DMS79 (cell line): ENCODE measurements at regions not wholly inside any gene's neighbourhood (a gene's known extent, or its start where the extent isn't known, plus 50 kb on each side); places are given as distances from the start of the nearest gene placed in this dataset.
"Not testable (repeated sequence)": the region's sequence is repeated elsewhere in the genome, so short reads cannot be mapped to it uniquely, and the experiment has no call there.

Experiments used
- DNase-seq: peaks from one replicate; lab custom pipeline; 2025; lab: John Stamatoyannopoulos, UW

DNA sequence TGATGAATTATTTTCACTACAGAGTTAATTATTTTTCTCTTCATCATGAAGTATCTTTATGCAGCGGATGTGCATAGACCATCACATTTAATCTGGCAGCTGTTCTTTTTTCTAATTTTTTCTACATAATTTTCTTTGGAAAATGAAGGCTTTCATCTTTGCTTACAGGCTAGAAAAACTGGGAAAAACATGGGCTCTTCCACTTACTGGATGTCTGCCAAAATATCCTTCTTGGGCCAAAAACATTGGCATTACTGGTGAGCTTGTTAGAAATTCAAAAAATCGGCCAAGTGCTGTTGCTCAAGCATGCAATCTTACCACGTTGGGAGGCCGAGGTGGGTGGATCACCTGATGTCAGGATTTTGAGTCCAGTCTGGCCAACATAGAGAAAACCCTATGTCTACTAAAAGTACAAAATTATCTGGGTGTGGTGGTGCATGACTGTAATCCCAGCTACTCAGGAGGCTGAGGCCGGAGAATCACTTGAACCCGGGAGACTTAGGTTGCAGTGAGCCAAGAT, 176.8 kb downstream of the ZNF737 start:
- no peak for DNase-seq

DNA sequence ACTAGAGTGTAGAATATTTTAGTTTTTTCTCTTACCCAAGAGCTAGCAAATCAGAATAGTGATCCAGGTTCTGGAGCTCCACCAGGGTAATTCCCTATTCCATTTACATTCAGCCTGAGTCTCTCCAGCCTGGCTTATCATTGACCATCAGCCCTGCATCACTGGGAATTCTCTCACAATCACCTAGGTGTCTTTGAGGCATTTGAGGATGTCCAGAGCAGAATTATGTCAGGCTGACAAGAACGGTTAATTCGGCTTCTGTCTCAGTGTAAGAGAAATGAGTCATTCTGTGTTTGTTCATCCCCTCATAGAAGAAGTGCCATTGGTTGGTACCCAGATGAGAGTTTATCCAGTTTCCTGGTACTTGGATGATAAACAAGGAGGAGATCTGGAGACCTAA, 180.5 kb downstream of the ZNF737 start:
- DNase-seq = no peak

DNA sequence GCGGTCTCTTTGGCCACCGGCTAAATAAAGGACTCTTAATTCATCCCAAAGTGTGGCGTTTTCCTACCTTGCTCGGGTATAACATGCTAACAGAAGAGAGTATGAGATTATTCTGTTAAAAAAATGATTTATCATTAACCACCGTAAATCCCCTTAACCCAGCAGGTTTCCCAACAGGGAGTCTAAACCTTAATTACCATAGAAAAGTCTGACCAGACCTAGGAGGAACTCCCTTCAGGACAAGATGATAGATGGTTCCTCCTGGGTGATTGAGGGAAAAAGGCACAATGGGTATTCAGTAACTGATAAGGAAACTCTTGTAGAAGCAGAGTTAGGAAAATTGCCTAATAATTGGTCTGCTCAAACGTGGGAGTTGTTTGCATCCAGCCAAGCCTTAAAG, 193.7 kb downstream of the ZNF737 start:
- DNase-seq = no peak

DNA sequence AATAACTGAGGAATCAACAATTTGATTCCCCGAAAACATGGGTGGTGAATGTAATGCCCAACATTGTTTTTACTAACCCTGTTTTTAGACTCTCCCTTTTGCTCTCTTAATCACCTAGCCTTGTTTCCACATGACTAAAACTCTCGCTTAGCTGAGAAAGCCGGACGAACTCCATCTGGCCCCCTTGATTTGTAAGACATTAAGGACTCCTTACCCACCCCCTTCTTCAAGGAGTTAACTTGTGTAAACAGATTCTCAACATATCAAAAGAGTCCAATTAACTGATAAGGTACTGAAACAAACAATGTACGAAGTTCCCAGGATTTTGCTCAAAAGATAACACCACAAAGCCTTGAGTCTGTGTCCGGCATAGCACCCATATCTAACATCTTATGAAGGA, 194.3 kb downstream of the ZNF737 start:
- DNase-seq = not testable (repeated sequence)

DNA sequence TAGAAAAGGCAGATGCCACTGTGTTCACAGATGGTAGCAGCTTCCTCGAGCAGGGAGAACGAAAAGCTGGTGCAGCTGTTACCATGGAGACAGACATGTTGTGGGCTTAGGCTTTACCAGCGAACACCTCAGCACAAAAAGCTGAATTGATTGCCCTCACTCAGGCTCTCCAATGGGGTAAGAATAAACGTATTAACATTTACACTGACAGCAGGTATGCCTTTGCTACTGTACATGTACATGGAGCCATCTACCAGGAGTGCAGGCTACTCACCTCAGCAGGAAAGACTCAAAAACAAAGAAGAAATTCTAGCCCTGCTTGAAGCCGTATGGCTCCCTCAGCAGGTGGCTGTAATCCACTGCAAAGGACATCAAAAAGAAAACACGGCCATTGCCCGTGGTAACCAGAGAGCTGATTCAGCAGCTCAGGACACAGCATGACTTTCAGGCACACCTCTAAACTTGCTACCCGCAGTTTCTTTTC, 197.7 kb downstream of the ZNF737 start:
- DNase-seq = peak; percentile 11

DNA sequence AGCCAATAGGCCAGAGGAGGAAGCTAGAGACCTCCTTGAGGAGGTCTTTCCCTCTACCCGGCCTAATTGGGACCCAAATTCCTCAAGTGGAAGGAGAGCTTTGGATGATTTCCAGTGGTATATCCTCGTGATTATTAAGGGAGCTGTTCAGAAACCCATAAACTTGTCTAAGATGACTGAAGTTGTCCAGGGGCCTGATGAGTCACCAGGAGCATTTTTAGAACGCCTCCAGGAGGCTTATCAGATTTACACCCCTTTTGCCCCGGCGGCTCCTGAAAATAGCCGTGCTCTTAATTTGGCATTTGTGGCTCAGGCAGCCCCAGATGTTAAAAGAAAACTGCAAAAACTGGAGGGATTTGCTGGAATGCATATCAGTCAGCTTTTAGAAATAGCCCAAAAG, 198.1 kb downstream of the ZNF486 start:
- DNase-seq = no peak

DNA sequence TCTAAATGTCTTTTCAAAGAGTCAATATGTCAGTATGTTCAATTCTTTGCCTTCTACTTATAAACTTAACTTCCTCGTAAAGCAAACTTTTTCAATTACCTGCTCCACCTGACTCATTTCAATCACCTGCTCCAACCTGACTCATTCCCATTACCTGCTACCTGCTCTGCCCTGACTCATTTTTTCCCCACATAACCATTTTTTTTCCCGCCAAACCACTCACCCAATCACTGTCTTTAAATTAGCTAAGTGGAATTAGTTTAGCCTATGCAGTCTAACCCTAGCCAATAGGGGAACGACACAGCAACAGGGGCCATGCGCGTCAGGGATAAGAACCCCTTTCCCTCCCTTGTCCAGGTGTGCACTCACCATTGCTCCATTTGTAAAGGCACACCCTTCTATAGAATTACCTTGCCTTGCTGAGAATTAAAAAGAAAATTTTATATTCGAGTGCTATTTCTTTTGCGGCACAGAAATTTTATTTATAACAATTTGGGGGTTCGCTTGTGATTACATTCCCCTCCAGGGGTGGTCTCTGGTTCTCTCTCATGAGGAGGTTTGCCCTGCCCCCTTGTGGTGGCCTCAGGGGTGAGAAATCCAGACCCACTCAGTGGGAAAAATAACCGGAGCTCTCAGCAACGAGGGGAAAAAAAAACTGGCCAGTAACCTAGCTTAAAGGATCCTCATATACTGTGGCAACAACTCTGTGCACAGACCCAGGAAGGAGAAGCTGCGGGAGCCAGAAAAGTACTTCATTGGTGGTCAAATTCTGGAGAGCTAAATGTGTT, 193.1 kb downstream of the ZNF486 start:
- no peak for DNase-seq

DNA sequence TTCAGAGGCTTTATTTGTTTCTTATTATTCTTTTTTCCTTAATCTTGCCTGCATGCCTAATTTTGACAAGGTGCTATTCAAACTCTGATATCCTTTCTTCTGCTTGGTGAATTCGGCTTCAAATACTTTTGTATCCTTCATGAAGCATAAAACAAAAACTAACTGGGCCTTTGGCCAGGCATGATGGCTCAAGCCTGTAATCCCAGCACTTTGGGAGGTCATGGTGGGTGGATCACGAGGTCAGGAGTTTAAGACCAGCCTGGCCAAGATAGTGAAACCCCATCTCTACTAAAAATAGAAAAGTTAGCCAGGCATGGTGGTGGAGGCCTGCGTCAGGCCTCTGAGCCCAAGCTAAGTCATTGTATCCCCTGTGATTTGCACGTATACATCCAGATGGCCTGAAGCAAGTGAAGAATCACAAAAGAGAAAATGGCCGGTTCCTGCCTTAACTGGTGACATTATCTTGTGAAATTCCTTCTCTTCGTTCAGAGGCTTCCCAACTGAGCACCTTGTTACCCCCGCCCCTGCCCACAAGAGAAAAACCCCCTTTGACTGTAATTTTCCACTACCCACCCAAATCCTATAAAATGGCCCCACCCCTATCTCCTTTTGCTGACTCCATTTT, 191.9 kb downstream of the ZNF486 start:
- not testable (repeated sequence) for DNase-seq

DNA sequence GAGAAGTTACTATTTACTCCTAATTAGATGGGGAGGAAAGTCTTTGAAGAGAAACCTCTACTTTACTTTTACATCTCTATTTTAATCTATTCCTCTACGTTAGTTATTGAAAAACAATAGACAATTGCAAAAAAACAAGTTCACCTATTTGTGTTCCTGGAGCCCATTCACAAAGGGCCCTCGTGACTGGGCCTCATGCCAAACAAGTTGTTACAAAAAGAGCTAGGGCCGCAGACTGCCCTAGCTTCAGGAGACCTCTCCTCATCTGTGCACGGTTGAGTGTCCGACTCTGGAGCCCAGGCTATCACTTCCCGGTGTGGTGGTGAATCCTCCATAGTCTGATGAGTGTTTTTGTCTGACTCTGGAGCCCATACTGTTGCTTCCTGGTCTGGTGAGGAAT, 190.9 kb downstream of the ZNF486 start:
- DNase-seq = no peak

DNA sequence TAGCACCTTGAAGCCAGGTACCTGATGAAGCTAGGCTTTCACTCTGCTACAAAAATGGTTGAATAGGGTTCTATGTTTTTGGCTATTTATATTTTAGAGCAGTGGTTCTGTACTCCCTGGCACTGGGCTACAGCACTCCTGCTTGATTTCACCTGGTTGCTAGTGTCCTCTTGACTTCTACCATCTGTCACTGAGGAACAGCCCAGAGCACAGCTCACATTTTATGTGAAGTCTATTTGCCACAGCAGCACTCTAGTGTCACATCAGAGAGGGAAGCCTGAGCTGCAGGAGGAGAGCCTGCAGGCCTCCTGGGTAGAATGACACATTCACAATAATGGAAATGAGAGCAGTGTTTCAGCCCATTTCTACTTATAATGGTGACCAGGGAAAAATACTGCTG, 184.2 kb downstream of the ZNF486 start:
- DNase-seq = no peak

DNA sequence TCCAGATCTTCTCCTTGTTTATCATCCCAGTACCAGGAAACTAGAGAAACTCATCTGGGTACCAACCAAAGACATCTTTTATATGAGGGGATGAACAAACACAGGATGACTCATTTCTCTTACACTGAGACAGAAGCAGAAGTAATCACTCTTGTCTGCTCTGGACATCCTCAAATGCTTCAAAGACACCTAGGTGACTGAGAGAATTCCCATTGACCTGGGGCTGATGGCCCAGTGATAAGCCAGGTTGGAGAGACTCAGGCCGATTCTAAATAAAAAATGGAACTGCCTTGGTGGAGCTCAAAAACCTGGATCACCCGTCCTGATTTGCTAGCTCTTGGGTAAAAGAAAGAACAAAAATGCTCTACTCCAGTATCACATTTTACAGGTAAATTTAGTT, 182.2 kb downstream of the ZNF486 start:
- DNase-seq = no peak

DNA sequence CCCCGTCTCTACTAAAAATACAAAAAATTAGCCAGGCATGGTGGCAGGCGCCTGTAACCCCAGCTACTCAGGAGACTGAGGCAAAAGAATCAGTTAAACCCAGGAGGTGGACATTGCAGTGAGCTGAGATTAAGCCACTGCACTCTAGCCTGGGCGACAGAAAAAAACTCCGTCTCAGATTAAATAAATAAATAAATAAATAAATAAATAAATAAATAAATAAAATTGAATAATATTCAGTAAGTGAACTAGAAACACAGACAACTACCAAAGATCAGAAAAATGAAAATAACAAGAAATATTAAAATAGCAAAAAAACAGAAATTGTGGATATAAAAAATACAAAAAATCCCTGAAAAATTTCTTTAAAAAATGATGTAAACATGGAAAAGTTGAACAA, 172.4 kb downstream of the ZNF486 start:
- no peak for DNase-seq

DNA sequence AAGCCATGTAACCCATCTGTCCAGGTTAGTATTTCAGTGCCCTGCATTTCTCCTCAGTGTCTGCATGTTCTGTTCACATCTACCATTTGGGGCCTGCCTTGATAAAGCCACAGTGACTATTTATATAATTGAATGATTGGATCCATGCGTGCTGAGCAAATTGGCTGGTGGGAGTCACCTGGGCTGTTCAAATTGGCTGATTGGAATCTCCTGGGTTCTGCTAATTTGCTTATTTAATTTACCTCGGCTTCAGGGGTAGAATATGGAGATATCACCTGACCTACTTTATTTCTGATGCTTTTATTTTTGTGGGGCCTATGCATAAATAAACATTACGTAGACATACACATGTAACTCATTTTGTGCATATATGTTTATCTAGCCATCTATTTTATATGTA, 167.7 kb downstream of the ZNF486 start:
- DNase-seq = no peak

DNA sequence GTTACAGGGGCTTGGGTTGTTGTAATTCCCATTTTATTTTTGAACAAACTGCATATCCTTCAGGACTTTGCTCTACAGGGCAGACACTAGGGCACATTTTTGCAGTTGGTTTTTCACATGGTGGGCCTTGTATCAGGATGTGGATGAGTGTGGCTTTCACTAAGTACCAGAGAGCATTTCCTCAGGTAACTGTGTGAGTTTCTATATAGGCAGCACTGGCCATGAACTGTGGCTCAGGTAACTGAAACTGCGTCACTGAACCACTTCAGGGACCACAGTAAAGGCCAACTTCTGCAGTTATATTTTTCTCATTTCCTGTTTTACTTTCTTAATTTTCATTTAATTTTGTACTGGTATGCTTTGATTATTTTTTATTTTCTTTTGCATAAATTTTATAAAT, 166.5 kb downstream of the ZNF486 start:
- no peak for DNase-seq

DNA sequence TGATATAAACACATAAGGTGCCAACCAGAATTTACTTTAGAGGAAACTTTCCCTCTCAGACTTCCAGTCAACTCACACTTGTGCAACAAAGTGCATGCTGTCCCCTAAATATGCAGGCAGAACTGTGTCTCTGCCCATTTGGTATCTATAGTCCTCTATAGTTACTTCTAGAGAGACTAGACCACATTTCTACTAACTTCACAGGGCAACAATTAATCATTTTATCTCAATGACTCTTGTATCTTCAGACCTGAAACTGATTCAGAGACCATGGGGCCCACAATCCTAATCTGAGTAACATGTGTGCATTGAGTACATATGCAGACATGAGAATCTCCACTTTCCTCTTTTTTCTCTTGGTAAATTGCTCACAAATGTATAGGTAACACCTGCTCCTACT, 158.1 kb downstream of the ZNF486 start:
- DNase-seq = no peak

DNA sequence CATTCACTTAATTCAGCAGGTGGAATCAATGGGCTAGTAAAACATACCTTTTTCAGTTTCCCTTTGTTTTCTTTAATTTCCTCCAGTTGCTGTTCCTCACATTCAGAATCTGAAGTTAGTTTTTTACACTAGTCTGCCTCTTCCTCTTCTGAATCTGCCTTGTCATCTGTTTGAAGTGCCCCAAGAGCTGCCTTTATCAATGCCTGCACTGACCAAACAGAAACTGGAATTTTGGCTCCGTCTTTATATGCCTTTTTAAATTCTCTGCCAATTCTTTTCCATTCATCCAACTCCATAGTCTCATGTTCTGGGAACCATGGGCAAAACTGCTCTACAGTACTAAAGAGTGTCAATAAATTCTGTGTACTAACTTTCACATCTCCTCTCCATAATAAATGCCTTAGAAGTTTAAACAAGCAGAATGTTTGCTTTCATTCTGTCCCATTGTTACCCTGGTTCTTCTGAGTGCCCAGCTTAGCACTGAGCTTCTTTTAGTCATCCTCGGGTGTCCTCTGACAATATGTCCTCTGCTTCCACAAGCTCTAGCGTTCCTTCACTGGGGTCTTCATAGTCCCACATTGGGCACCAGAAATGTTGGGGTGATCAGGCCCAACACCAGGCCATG, 154.2 kb downstream of the ZNF486 start:
- DNase-seq = no peak

DNA sequence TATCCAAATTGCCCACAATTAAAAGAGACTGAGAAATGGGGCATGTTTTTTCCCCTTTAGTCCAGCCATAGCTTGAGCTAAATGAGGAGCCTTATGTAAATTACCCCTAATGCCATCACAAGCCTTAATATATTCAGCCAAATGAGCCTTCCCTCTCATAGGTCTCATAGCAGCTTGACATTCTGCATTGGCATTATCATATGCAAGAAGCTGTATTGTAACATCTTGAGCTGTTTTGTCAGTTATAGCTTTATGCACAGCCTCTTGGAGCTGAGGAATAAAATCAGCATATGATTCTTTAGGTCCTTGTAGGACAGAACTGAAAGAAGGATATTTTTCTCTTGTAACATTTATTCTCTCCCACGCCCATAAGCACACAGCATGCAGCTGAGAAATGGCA, 153.2 kb downstream of the ZNF486 start:
- no peak for DNase-seq

DNA sequence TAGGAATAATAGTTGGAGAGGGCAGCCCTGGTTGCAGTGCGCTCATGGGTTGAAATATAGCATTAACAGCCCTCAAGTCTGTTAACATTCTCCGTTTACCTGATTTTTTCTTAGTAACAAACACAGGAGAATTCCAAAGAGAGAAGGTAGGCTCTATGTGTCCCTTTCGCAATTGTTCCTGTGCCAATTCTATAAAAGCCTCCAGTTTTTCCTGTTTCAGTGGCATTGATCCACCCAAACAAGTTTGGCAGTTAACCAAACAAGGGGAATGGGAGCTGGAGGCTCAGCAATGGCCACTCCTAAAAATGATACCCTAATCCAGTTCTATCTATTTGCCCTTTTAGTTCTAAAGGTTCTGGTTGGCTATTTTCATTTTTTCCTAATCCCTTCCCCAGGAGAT, 151.6 kb downstream of the ZNF486 start:
- no peak for DNase-seq

DNA sequence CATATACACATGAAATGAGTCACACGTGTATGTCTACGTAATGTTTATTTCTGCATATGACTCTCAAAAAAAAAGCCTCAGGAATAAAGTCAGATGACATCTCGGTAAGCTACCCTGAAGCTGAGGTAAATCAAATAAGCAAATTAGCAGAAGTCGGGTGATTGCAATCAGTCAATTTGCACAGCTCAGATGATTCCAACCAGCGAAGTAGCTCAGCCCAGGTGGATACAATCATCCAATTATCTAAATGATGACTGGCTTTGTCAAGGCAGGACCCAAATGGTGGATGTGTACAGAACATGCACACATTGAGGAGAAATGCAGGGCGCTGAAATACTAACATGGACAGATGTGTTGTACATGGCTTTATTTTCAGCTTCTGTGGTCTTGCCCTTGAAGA, 148.5 kb downstream of the ZNF486 start:
- DNase-seq = no peak

DNA sequence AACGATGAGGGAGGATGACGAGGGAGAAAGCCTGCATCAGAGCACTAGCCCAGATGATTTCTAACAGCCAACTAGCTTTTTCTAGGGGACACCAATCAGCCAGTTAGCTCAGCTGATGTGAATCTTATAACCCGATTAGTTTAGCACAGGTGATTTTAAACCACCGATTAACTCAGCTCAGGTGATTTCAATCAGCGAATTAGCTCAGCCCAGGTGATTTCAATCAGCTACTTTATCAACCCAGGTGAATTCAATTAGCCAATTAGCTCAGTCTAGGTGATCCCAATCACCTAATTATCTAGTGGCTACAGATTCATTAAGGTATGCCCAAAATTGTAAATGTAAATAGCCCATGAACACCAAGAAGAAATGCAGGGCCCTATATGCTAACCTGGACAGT, 146.9 kb downstream of the ZNF486 start:
- no peak for DNase-seq

DNA sequence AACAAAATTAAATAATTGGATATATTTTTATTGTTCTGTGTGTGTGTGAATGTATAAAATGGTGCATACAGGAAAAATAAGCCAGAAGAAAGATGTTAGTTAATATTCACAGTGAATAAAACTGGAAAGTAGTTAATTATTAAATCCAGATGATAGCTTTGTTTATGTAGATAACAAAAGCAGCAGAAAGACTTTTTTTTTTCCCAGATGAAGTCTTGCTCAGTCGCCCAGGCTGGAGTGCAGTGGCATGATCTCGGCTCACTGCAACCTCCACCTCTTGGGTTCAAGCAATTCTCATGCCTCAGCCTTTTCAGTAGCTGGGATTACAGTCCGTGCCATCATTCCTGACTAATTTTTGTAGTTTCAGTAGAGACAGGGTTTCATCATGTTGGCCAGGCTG, 140.1 kb downstream of the ZNF486 start:
- no peak for DNase-seq

DNA sequence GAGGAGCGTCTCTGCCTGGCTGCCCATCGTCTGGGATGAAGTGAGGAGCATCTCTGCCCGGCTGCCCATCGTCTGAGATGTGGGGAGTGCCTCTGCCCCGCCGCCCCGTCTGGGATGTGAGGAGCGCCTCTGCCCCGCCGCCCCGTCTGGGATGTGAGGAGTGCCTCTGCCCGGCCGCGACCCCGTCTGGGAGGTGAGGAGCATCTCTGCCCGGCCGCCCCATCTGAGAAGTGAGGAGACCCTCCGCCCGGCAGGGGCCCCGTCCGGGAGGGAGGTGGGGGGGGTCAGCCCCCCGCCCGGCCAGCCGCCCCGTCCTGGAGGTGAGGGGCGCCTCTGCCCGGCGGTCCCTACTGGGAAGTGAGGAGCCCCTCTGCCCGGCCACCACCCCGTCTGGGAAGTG, 129.3 kb downstream of the ZNF486 start:
- not testable (repeated sequence) for DNase-seq

DNA sequence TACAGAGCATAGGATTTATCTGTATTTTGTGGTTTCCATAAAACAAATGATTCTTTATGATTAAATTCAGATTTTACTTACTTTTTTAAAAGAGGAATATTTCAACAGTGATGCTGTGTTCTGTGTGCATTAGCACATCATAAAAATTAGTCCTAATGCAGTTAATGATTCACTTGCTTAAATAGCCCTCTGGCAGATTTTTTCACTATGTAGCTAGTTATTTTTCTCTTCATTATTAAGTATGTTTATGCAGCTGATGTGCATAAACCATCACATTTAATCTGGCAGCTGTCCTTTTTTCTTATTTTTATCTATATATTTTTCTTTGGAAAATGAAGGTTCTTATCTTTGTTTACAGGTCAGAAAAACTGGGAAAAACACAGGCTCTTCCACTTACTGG, 127.2 kb downstream of the ZNF486 start:
- DNase-seq = no peak
